Stimulated activated CD8-positive, alpha-beta memory T cell treated with anti-CD3 and anti-CD28 coated beads, Interleukin-2, amount 100 ng/mL, for 48 hours (primary cell): ENCODE measurements at regions not wholly inside any gene's neighbourhood (a gene's known extent, or its start where the extent isn't known, plus 50 kb on each side); places are given as distances from the start of the nearest gene placed in this dataset.

Experiments
- DNase-seq, 2 donors: peaks; one replicate each; pipeline ENCODE4 v3.0.0-alpha.2; 2020; ENCODE audit warnings: low read depth in 2 of 2

GRCh38 chr20:62527781-62528180, 52.0 kb upstream of the GATA5 start:
- DNase-seq: no peak

- DNase-seq: no peak
These were observed 53.4 kb upstream of the GATA5 start for GRCh38 chr20:62528983-62529891.

- no peak for DNase-seq
These were observed 54.3 kb upstream of the GATA5 start for GRCh38 chr20:62529896-62530642.

GRCh38 chr20:62530643-62531032, 54.8 kb upstream of the GATA5 start:
- no peak for DNase-seq

GRCh38 chr20:62531046-62531838, 55.4 kb upstream of the GATA5 start:
- DNase-seq: no peak

- DNase-seq: no peak
These were observed 57.1 kb upstream of the GATA5 start for GRCh38 chr20:62532921-62533320.

GRCh38 chr20:62533591-62534495, 58.0 kb upstream of the GATA5 start:
- no peak for DNase-seq

GRCh38 chr20:62534526-62535221, 58.9 kb upstream of the GATA5 start:
- no peak for DNase-seq

- no peak for DNase-seq
These were observed 59.6 kb upstream of the GATA5 start for GRCh38 chr20:62535282-62535811.

- no peak for DNase-seq
These were observed 60.2 kb upstream of the GATA5 start for GRCh38 chr20:62535964-62536363.

- DNase-seq: no peak
These were observed 61.1 kb upstream of the GATA5 start for GRCh38 chr20:62536871-62537401.

- no peak for DNase-seq
These were observed 62.0 kb upstream of the GATA5 start for GRCh38 chr20:62537649-62538292.

GRCh38 chr20:62539198-62540045, 63.6 kb upstream of the GATA5 start:
- no peak for DNase-seq

- DNase-seq: no peak
These were observed 64.7 kb upstream of the GATA5 start for GRCh38 chr20:62540504-62540903.

GRCh38 chr20:62542862-62543261, 67.1 kb upstream of the GATA5 start:
- DNase-seq: no peak

- no peak for DNase-seq
These were observed 67.9 kb upstream of the GATA5 start for GRCh38 chr20:62543470-62544302.

- no peak for DNase-seq
These were observed 68.8 kb upstream of the GATA5 start for GRCh38 chr20:62544505-62545055.
